HL-60 (cell line): ENCODE measurements at regions not wholly inside any gene's neighbourhood (a gene's known extent, or its start where the extent isn't known, plus 50 kb on each side); places are given as distances from the start of the nearest gene placed in this dataset.

Source experiments
- DNase-seq, 2 experiments: peaks; one replicate each; pipeline ENCODE4 v3.0.0-alpha.2; 2010 to 2020; ENCODE audit warnings: low read depth in 1 of 2, low spot score in 1 of 2
- H3K27ac ChIP-seq: fragments of 250-450 bp; sonication (Bioruptor Pico); replicated peaks from 2 replicates; pipeline ENCODE4 v1.5.1; 2020; ENCODE audit warnings: mild to moderate bottlenecking, moderate library complexity
- H3K27me3 ChIP-seq: fragments of 250-450 bp; sonication (Bioruptor Pico); 2 replicates; pipeline ENCODE4 v1.5.1; 2021; ENCODE audit warnings: mild to moderate bottlenecking, moderate library complexity; ENCODE audit not compliant: insufficient read depth, poor library complexity, severe bottlenecking
- H3K4me3 ChIP-seq: replicated peaks from 2 replicates; pipeline ENCODE4 v1.5.1; 2011; ENCODE audit warnings: mild to moderate bottlenecking, control low read depth, low read length; ENCODE audit not compliant: insufficient read depth
- GABPA ChIP-seq: IDR thresholded peaks from 2 replicates; pipeline ENCODE4 v1.6.1; 2012; ENCODE audit warnings: low read depth
- POLR2AphosphoS5 ChIP-seq: IDR thresholded peaks from 2 replicates; pipeline ENCODE4 v1.6.1; 2012; ENCODE audit warnings: low read depth
- SPI1 ChIP-seq: IDR thresholded peaks from 2 replicates; pipeline ENCODE4 v1.6.1; 2012; ENCODE audit warnings: low read depth, mild to moderate bottlenecking, borderline replicate concordance
- TF ChIP-seq, protein P1 (sequence below): IDR thresholded peaks from one replicate; pipeline ENCODE4 v1.5.1; 2011; ENCODE audit warnings: low read length, control low read depth, inconsistent platforms; ENCODE audit not compliant: insufficient read depth
- TF ChIP-seq, protein P2 (sequence below): IDR thresholded peaks from 2 replicates; pipeline ENCODE4 v1.6.1; 2012; ENCODE audit warnings: low read depth; ENCODE audit not compliant: insufficient replicate concordance

DNA sequence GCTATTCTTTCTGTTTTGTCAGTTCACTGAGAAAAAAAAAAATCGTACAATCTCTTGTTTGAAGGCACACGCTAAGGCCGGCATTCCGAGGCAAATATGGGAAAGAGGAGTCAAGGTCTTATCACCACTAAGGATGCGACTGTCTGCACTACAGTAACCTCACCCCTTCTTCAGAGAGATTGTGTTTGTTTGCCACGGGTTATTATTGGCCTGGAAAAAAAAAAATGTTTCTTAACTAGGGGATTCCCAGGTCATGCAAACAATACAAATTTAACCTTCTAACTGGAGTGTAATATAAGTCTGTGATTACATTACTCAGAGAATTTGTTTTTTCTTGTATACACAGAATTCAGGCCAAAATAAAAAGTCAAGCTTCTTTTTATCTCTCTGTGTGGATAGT lies 168.3 kb downstream of the TMA16 start:
- H3K27ac ChIP-seq, result no peak overlapping the region
- no peak overlapping the region for H3K4me3 ChIP-seq
- TF ChIP-seq, protein P1, sequence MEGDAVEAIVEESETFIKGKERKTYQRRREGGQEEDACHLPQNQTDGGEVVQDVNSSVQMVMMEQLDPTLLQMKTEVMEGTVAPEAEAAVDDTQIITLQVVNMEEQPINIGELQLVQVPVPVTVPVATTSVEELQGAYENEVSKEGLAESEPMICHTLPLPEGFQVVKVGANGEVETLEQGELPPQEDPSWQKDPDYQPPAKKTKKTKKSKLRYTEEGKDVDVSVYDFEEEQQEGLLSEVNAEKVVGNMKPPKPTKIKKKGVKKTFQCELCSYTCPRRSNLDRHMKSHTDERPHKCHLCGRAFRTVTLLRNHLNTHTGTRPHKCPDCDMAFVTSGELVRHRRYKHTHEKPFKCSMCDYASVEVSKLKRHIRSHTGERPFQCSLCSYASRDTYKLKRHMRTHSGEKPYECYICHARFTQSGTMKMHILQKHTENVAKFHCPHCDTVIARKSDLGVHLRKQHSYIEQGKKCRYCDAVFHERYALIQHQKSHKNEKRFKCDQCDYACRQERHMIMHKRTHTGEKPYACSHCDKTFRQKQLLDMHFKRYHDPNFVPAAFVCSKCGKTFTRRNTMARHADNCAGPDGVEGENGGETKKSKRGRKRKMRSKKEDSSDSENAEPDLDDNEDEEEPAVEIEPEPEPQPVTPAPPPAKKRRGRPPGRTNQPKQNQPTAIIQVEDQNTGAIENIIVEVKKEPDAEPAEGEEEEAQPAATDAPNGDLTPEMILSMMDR, result no peak
- TF ChIP-seq, protein P2, sequence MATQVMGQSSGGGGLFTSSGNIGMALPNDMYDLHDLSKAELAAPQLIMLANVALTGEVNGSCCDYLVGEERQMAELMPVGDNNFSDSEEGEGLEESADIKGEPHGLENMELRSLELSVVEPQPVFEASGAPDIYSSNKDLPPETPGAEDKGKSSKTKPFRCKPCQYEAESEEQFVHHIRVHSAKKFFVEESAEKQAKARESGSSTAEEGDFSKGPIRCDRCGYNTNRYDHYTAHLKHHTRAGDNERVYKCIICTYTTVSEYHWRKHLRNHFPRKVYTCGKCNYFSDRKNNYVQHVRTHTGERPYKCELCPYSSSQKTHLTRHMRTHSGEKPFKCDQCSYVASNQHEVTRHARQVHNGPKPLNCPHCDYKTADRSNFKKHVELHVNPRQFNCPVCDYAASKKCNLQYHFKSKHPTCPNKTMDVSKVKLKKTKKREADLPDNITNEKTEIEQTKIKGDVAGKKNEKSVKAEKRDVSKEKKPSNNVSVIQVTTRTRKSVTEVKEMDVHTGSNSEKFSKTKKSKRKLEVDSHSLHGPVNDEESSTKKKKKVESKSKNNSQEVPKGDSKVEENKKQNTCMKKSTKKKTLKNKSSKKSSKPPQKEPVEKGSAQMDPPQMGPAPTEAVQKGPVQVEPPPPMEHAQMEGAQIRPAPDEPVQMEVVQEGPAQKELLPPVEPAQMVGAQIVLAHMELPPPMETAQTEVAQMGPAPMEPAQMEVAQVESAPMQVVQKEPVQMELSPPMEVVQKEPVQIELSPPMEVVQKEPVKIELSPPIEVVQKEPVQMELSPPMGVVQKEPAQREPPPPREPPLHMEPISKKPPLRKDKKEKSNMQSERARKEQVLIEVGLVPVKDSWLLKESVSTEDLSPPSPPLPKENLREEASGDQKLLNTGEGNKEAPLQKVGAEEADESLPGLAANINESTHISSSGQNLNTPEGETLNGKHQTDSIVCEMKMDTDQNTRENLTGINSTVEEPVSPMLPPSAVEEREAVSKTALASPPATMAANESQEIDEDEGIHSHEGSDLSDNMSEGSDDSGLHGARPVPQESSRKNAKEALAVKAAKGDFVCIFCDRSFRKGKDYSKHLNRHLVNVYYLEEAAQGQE, result no peak
- TF ChIP-seq GABPA, result no peak
- TF ChIP-seq SPI1, result no peak
- DNase-seq, result no peak
- H3K27me3 ChIP-seq, result no peaks in the 10 kb centered on the region

DNA sequence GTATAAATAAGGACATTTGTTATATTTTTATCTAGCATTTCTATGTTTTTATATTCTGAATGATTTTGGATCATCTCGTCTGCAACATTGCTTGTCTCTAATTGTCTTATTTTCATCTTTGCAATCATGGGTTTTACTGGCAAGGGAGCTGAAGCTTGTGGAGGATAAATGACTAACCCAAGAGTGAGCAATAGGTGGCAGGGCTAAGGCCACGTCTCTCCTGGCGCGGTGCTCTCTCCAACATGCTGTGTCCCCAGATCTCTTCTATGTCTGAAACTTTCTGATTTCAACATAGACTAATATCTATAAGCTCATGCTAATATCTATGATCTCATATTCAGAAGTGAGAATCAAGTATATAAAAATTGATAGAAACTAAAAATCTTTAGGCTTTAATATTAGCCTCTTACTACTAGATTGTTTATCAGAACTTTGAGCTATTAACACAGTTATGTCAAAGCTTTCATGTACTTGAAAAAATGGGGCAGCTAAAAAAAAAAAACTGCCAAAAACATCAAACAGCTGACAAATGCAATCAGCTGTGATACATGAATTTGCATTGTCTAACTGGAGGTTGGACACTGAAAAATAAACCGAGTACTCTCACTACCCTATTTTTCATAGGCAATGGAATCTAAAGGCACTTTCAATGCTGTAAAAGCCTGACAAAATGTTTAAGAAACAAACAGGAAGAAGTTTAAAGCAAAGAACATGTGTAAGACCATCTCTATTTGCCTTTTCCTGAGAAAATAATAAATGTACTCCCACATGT lies 169.2 kb downstream of the TMA16 start:
- DNase-seq, result no peak
- Histone ChIP-seq H3K27me3 (no peaks in the 10 kb centered on the region), H3K4me3 (no peak overlapping the region), H3K27ac (no peak overlapping the region)
- TF ChIP-seq GABPA, result no peak
- TF ChIP-seq, protein P2, result no peak
- no peak for TF ChIP-seq POLR2AphosphoS5
- TF ChIP-seq, protein P1, result no peak
- TF ChIP-seq SPI1, result no peak

DNA sequence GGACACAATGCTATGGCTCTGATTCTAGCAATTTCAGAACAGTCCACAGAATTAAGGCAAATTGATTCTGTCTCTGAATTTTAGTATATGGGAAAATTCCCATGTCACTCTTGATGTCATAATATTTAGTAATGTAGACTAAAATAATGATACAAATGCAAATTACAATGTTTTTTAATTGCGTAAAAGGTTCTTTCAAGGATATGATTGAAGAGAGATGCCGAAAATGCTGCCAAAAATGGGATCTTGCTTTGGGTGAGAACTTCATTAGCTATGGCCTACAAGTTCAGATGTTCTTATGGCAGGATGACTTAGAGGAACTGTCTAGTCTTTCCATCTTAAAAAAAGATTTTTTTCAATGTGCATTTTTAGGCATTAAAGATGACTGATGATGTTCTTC lies 170.6 kb downstream of the TMA16 start:
- Histone ChIP-seq H3K27ac (no peak overlapping the region), H3K4me3 (no peak overlapping the region), H3K27me3 (no peaks in the 10 kb centered on the region)
- TF ChIP-seq, protein P1, result no peak
- TF ChIP-seq, protein P2, result no peak
- TF ChIP-seq SPI1 (no peak), POLR2AphosphoS5 (no peak), GABPA (no peak)
- DNase-seq, result no peak
